K562 (cell line): ENCODE measurements at regions not wholly inside any gene's neighbourhood (a gene's known extent, or its start where the extent isn't known, plus 50 kb on each side); places are given as distances from the start of the nearest gene placed in this dataset.

Source experiments
- ATAC-seq: fragments of 200-7000 bp; cut with Tn5 transposase; 3 replicates; pipeline ENCODE4 v1.9.1; 2020; ENCODE audit warnings: moderate library complexity
- BruUV-seq: library from RNA; stranded (reverse); fragments of 400-500 nt; replicated peaks from 2 replicates; lab custom pipeline; 2021; lab: Mats Ljungman, UMichigan
- CTCF ChIA-PET: fragments of 300-600 bp; formaldehyde crosslinking; extraction: SDS; loops from one replicate; lab custom pipeline; 2021; ENCODE audit warnings: low intra/inter-chr PET ratio; lab: Yijun Ruan, JAX
- POLR2A ChIA-PET: fragments of 300-600, 350-650 bp; sonication (Branson Sonifier 250); formaldehyde crosslinking; extraction: SDS; loops from one replicate; lab custom pipeline; 2021; ENCODE audit warnings: antibody characterized with exemption, inconsistent platforms; lab: Yijun Ruan, JAX
- DNase-seq, 4 experiments: peaks; one replicate each; pipeline versions ENCODE4 v3.0.0 to v3.0.0-alpha.2; 2011 to 2018; ENCODE audit warnings: low spot score in 3 of 4, mixed read lengths in 3 of 4; ENCODE audit errors: extremely low read depth in 1 of 4
- FAIRE-seq: peaks from 2 replicates; lab custom pipeline; 2011; peaks lifted over from hg19 to GRCh38; lab: Jason Lieb, UNC
- H2AFZ ChIP-seq: 2 replicates; pipeline ENCODE4 v1.6.0; 2011; ENCODE audit warnings: low read depth, low read length, control low read depth, inconsistent platforms
- H3K27ac ChIP-seq: fragments of 200-600 bp; 3 replicates; pipeline ENCODE4 v1.8.0; 2011; ENCODE audit warnings: low read depth, mild to moderate bottlenecking, control low read depth, inconsistent platforms, low read length, moderate library complexity, mixed read lengths; ENCODE audit errors: extremely low read depth
- H3K27me3 ChIP-seq, 2 experiments: fragments of 300-600 bp in 1 of 2; 2 replicates in 1 of 2; 3 replicates in 1 of 2; pipeline versions ENCODE4 v1.6.0 to v1.8.0; 2011; ENCODE audit warnings: inconsistent platforms in 2 of 2, low read length in 2 of 2, mild to moderate bottlenecking in 1 of 2, mixed read lengths in 1 of 2, moderate library complexity in 1 of 2; ENCODE audit not compliant: control insufficient read depth in 2 of 2, insufficient read depth in 2 of 2
- H3K36me3 ChIP-seq: fragments of 300-600 bp; 3 replicates; pipeline ENCODE4 v1.8.0; 2011; ENCODE audit warnings: mild to moderate bottlenecking, low read length, inconsistent platforms; ENCODE audit not compliant: control insufficient read depth, insufficient read depth
- H3K4me1 ChIP-seq, 2 experiments: fragments of 200-600 bp in 1 of 2; replicated peaks in 1 of 2; 2 replicates in 1 of 2; 3 replicates in 1 of 2; pipeline versions ENCODE4 v1.5.1 to v1.8.0; 2011; ENCODE audit warnings: inconsistent platforms in 2 of 2, low read length in 2 of 2, mild to moderate bottlenecking in 1 of 2, mixed read lengths in 1 of 2, moderate library complexity in 1 of 2; ENCODE audit not compliant: control insufficient read depth in 2 of 2, insufficient read depth in 2 of 2
- H3K4me2 ChIP-seq: 2 replicates; pipeline ENCODE4 v1.6.1; 2011; ENCODE audit warnings: low read length, control low read depth, inconsistent platforms, mixed read lengths; ENCODE audit not compliant: insufficient read depth
- H3K4me3 ChIP-seq: fragments of 200-600 bp; sonication (generic), shearing (Covaris generic); 2 replicates; pipeline ENCODE4 v1.5.1; 2016; ENCODE audit warnings: control low read depth, inconsistent platforms
- H3K79me2 ChIP-seq: fragments of 200-600 bp; 3 replicates; pipeline ENCODE4 v1.8.0; 2011; ENCODE audit warnings: low read length, inconsistent platforms; ENCODE audit not compliant: control insufficient read depth, insufficient read depth
- H3K9ac ChIP-seq, 2 experiments: 2 replicates each; pipeline versions ENCODE4 v1.6.0 to v1.6.1; 2011; ENCODE audit warnings: low read depth in 2 of 2, low read length in 2 of 2, control low read depth in 1 of 2, inconsistent platforms in 1 of 2, mild to moderate bottlenecking in 1 of 2, mixed read lengths in 1 of 2; ENCODE audit not compliant: insufficient read depth in 1 of 2
- H3K9me1 ChIP-seq: one replicate; pipeline ENCODE4 v1.6.0; 2011; ENCODE audit warnings: inconsistent platforms, mild to moderate bottlenecking, low read length, moderate library complexity; ENCODE audit not compliant: control insufficient read depth, insufficient read depth
- H3K9me3 ChIP-seq: replicated peaks from 2 replicates; pipeline ENCODE4 v1.5.1; 2011; ENCODE audit warnings: low read depth, low read length, inconsistent platforms; ENCODE audit not compliant: control insufficient read depth, insufficient read depth
- H4K20me1 ChIP-seq: replicated peaks from 2 replicates; pipeline ENCODE4 v1.6.1; 2011; ENCODE audit warnings: low read length, inconsistent platforms, mixed read lengths; ENCODE audit not compliant: control insufficient read depth, insufficient read depth
- ATF4 ChIP-seq: fragments of 450-650 bp; formaldehyde crosslinking; IDR thresholded peaks from 2 replicates; pipeline ENCODE4 v1.4.0; 2022; ENCODE audit warnings: mild to moderate bottlenecking, moderate library complexity
- BMI1 ChIP-seq: fragments of 150-350 bp; IDR thresholded peaks from 2 replicates; pipeline ENCODE4 v1.6.1; 2014; ENCODE audit warnings: low read length
- C11orf30 ChIP-seq: fragments of 450-650 bp; IDR thresholded peaks from 2 replicates; pipeline ENCODE4 v1.6.1; 2016; ENCODE audit warnings: low read depth, mild to moderate bottlenecking
- KDM1A ChIP-seq, 2 experiments: fragments of 450-650 bp; IDR thresholded peaks; 2 replicates each; pipeline ENCODE4 v1.6.1; 2016; ENCODE audit warnings: mild to moderate bottlenecking in 2 of 2
- LEF1 ChIP-seq: fragments of 450-650 bp; IDR thresholded peaks from 2 replicates; pipeline ENCODE4 v1.6.1; 2016; ENCODE audit warnings: mild to moderate bottlenecking
- MIER1 ChIP-seq: fragments of 450-650 bp; IDR thresholded peaks from 2 replicates; pipeline ENCODE4 v1.6.1; 2016; ENCODE audit warnings: antibody characterized with exemption, mild to moderate bottlenecking, low read depth
- MXD1 ChIP-seq: fragments of 250-450 bp; sonication (Bioruptor Pico); IDR thresholded peaks from 2 replicates; pipeline ENCODE4 v1.8.0; 2021; ENCODE audit warnings: borderline replicate concordance, mild to moderate bottlenecking, moderate library complexity; ENCODE audit not compliant: poor library complexity, severe bottlenecking
- NFE2 ChIP-seq: IDR thresholded peaks from 2 replicates; pipeline ENCODE4 v1.6.1; 2014; ENCODE audit warnings: antibody characterized with exemption, low read depth
- POLR2AphosphoS5 ChIP-seq: IDR thresholded peaks from 2 replicates; pipeline ENCODE4 v1.6.1; 2011; ENCODE audit warnings: mild to moderate bottlenecking, low read depth, low read length, moderate library complexity; ENCODE audit not compliant: control insufficient read depth, insufficient read depth
- RFX1 ChIP-seq: fragments of 450-650 bp; IDR thresholded peaks from 2 replicates; pipeline ENCODE4 v1.6.1; 2016; ENCODE audit warnings: mild to moderate bottlenecking, moderate library complexity
- SMARCB1 ChIP-seq: IDR thresholded peaks from 2 replicates; pipeline ENCODE4 v1.6.1; 2011; ENCODE audit warnings: improper control_type of control experiment, low read depth; ENCODE audit not compliant: insufficient read length
- TEAD2 ChIP-seq: fragments of 450-650 bp; IDR thresholded peaks from 2 replicates; pipeline ENCODE4 v1.6.1; 2016; ENCODE audit warnings: missing genetic modification characterization, control low read depth, missing compliant biosample characterization
- TFAM ChIP-seq: fragments of 250-450 bp; sonication (Bioruptor Pico); conservative IDR thresholded peaks from 2 replicates; pipeline ENCODE4 v1.5.0; 2021; ENCODE audit warnings: mild to moderate bottlenecking, moderate library complexity
- ZNF140 ChIP-seq: fragments of 250-450 bp; sonication (Bioruptor Pico); IDR thresholded peaks from 2 replicates; pipeline ENCODE4 v1.8.0; 2021; ENCODE audit warnings: moderate library complexity, mild to moderate bottlenecking, inconsistent platforms
- ZNF589 ChIP-seq: fragments of 200-800 bp; sonication (Bioruptor generic); IDR thresholded peaks from 2 replicates; pipeline ENCODE4 v1.6.1; 2016; ENCODE audit warnings: low read depth, missing genetic modification characterization, missing compliant biosample characterization
- WGBS: fragments of 100-300 bp; shearing (Covaris generic); methylation state at CpG from one replicate; pipeline ENCODE4 v1.1.6; 2016; ENCODE audit warnings: low coverage, mixed read lengths; ENCODE audit not compliant: insufficient coverage; ENCODE audit errors: missing lambda C conversion rate; 5-methylcytosine and 5-hydroxymethylcytosine counted together
- in situ Hi-C: fragments of 300-500 bp; cut with MboI; formaldehyde crosslinking; loops from 4 replicates; pipeline ENCODE4 v1.15.0; 2018; ENCODE audit warnings: inconsistent platforms, mixed read lengths
- intact Hi-C: fragments of 100-400 bp; cut with micrococcal nuclease; formaldehyde crosslinking; loops from 2 replicates; pipeline ENCODE4 v1.14.2; 2022

GRCh38 chr7:51929818-51930217 lies 613.2 kb upstream of the COBL start:
- Histone ChIP-seq H2AFZ (no peak overlapping the region), H4K20me1 (no peaks in the 10 kb centered on the region), H3K27ac (no peak overlapping the region), H3K4me3 (no peak overlapping the region), H3K9ac (no peak overlapping the region), H3K36me3 (no peaks in the 10 kb centered on the region), H3K4me2 (no peak overlapping the region), H3K9me3 (no peaks in the 10 kb centered on the region), H3K4me1 (no peaks in the 10 kb centered on the region), H3K27me3 (no peaks in the 10 kb centered on the region), H3K79me2 (no peaks in the 10 kb centered on the region), H3K9me1 (no peaks in the 10 kb centered on the region)
- no peak for ATAC-seq
- WGBS: 0% methylated on average over 2 of the region's 2 CpGs
- no peak for TF ChIP-seq SMARCB1
- no peak for TF ChIP-seq BMI1
- no peak for TF ChIP-seq ZNF140 (CRISPR knock-in tag)
- no peak for TF ChIP-seq TFAM (CRISPR knock-in tag)
- TF ChIP-seq MIER1: no peak
- TF ChIP-seq C11orf30: no peak
- TF ChIP-seq NFE2: no peak
- TF ChIP-seq ATF4 (CRISPR knock-in tag): no peak
- TF ChIP-seq POLR2AphosphoS5: no peak
- no peak for TF ChIP-seq KDM1A (IDR thresholded peaks at IDR 0.05)
- TF ChIP-seq ZNF589 (CRISPR knock-in tag): no peak
- no peak for TF ChIP-seq MXD1
- no peak for TF ChIP-seq RFX1
- no peak for TF ChIP-seq LEF1
- no peak for TF ChIP-seq TEAD2
- FAIRE-seq: no peak
- DNase-seq: no peak
- intact Hi-C loops (no loop called here), in situ Hi-C loops (no loop called here)
- CTCF ChIA-PET: no interaction called here
- POLR2A ChIA-PET: no interaction called here
- no TSS peak for BruUV-seq
